ENCODE measurements at regions not wholly inside any gene's neighbourhood (a gene's known extent, or its start where the extent isn't known, plus 50 kb on each side); places are given as distances from the start of the nearest gene placed in this dataset.

- TF ChIP-seq CTCF (IDR thresholded peaks at IDR 0.05), result no peak
- TF ChIP-seq POLR2A (IDR thresholded peaks at IDR 0.05), result no peak
These were observed 1183.3 kb downstream of the SLITRK1 start for GRCh38 chr13:82698941-82699340.
